Stimulated activated effector memory CD8-positive, alpha-beta T cell treated with anti-CD3 and anti-CD28 coated beads, Interleukin-12 subunit alpha, Interleukin-12 subunit beta, amount 100 ng/mL, for 72 hours (primary cell): ENCODE measurements at regions not wholly inside any gene's neighbourhood (a gene's known extent, or its start where the extent isn't known, plus 50 kb on each side); places are given as distances from the start of the nearest gene placed in this dataset.

Source experiments
- ATAC-seq: fragments of 150-1000 bp; cut with Tn5 transposase; 2 replicates; pipeline ENCODE4 v1.10.0; 2021
- DNase-seq, 2 donors: peaks; one replicate each; pipeline ENCODE4 v3.0.0; 2021 to 2022; ENCODE audit warnings: low spot score in 2 of 2
- H3K27ac Mint-ChIP-seq: one replicate; pipeline ENCODE4 v1.8.0; 2022; ENCODE audit warnings: mild to moderate bottlenecking, mixed read lengths
- H3K36me3 Mint-ChIP-seq: one replicate; pipeline ENCODE4 v1.8.0; 2022; ENCODE audit warnings: mild to moderate bottlenecking, mixed read lengths
- H3K4me1 Mint-ChIP-seq: one replicate; pipeline ENCODE4 v1.8.0; 2022; ENCODE audit warnings: mixed read lengths
- H3K4me3 Mint-ChIP-seq: one replicate; pipeline ENCODE4 v1.8.0; 2022; ENCODE audit warnings: mild to moderate bottlenecking, mixed read lengths
- H3K9me3 Mint-ChIP-seq: one replicate; pipeline ENCODE4 v1.8.0; 2022; ENCODE audit warnings: mixed read lengths

- Mint-ChIP-seq H3K4me1 (peaks cover 6% of the 10 kb centered on the region), H3K9me3 (no peaks in the 10 kb centered on the region)
- ATAC-seq: no peak
Measured at GRCh38 chr2:239487272-239487671, 86.5 kb upstream of the HDAC4 start.

GRCh38 chr2:239485622-239486021, 84.8 kb upstream of the HDAC4 start:
- Mint-ChIP-seq H3K4me3 (no peak overlapping the region), H3K9me3 (no peaks in the 10 kb centered on the region), H3K4me1 (peaks cover 6% of the 10 kb centered on the region), H3K36me3 (peaks cover 3% of the 10 kb centered on the region), H3K27ac (no peak overlapping the region)
- DNase-seq: no peak
- ATAC-seq: no peak

More at GRCh38 chr2:239487272-239487671, 86.5 kb upstream of the HDAC4 start:
- H3K36me3 Mint-ChIP-seq: no peaks in the 10 kb centered on the region
- no peak overlapping the region for H3K4me3 Mint-ChIP-seq
- no peak for DNase-seq
- no peak overlapping the region for H3K27ac Mint-ChIP-seq

GRCh38 chr2:239484571-239485355, 83.9 kb upstream of the HDAC4 start:
- H3K4me3 Mint-ChIP-seq: no peak overlapping the region
- DNase-seq (no peak), ATAC-seq (no peak)
- no peaks in the 10 kb centered on the region for H3K9me3 Mint-ChIP-seq
- H3K4me1 Mint-ChIP-seq: peaks cover 6% of the 10 kb centered on the region
- H3K27ac Mint-ChIP-seq: no peak overlapping the region
- H3K36me3 Mint-ChIP-seq: peaks cover 5% of the 10 kb centered on the region

- peaks cover 6% of the 10 kb centered on the region for H3K4me1 Mint-ChIP-seq
- ATAC-seq: no peak
- no peak for DNase-seq
- H3K9me3 Mint-ChIP-seq: no peaks in the 10 kb centered on the region
- peaks cover 5% of the 10 kb centered on the region for H3K36me3 Mint-ChIP-seq
- no peak overlapping the region for H3K27ac Mint-ChIP-seq
- H3K4me3 Mint-ChIP-seq: no peak overlapping the region
Measured at GRCh38 chr2:239482778-239483712, 82.2 kb upstream of the HDAC4 start.

GRCh38 chr2:239479471-239479870, 78.7 kb upstream of the HDAC4 start:
- Mint-ChIP-seq H3K27ac (no peak overlapping the region), H3K36me3 (peaks cover 5% of the 10 kb centered on the region), H3K4me3 (no peak overlapping the region), H3K9me3 (no peaks in the 10 kb centered on the region), H3K4me1 (peaks cover 6% of the 10 kb centered on the region)
- DNase-seq: no peak
- no peak for ATAC-seq

- ATAC-seq: no peak
- no peak overlapping the region for H3K27ac Mint-ChIP-seq
- H3K9me3 Mint-ChIP-seq: no peaks in the 10 kb centered on the region
- no peak overlapping the region for H3K4me3 Mint-ChIP-seq
- DNase-seq: no peak
- H3K36me3 Mint-ChIP-seq: peaks cover 5% of the 10 kb centered on the region
- peaks cover under 1% of the 10 kb centered on the region for H3K4me1 Mint-ChIP-seq
Measured at GRCh38 chr2:239477591-239477990, 76.8 kb upstream of the HDAC4 start.

- Mint-ChIP-seq H3K27ac (no peak overlapping the region), H3K4me3 (no peak overlapping the region), H3K9me3 (no peaks in the 10 kb centered on the region), H3K36me3 (peaks cover 5% of the 10 kb centered on the region), H3K4me1 (no peaks in the 10 kb centered on the region)
- no peak for ATAC-seq
- DNase-seq: no peak
Measured at GRCh38 chr2:239476757-239477585, 76.2 kb upstream of the HDAC4 start.

- Mint-ChIP-seq H3K4me1 (no peaks in the 10 kb centered on the region), H3K36me3 (peaks cover 5% of the 10 kb centered on the region), H3K4me3 (no peak overlapping the region), H3K9me3 (no peaks in the 10 kb centered on the region), H3K27ac (no peak overlapping the region)
- ATAC-seq (no peak), DNase-seq (no peak)
Measured at GRCh38 chr2:239476029-239476756, 75.4 kb upstream of the HDAC4 start.

GRCh38 chr2:239475161-239476028, 74.6 kb upstream of the HDAC4 start:
- Mint-ChIP-seq H3K4me1 (no peaks in the 10 kb centered on the region), H3K27ac (no peak overlapping the region), H3K36me3 (no peaks in the 10 kb centered on the region), H3K9me3 (no peaks in the 10 kb centered on the region), H3K4me3 (no peak overlapping the region)
- ATAC-seq (no peak), DNase-seq (no peak)

- Mint-ChIP-seq H3K4me1 (no peaks in the 10 kb centered on the region), H3K36me3 (no peaks in the 10 kb centered on the region), H3K9me3 (no peaks in the 10 kb centered on the region), H3K4me3 (no peak overlapping the region), H3K27ac (no peak overlapping the region)
- ATAC-seq (no peak), DNase-seq (no peak)
Measured at GRCh38 chr2:239473211-239473805, 72.5 kb upstream of the HDAC4 start.

GRCh38 chr2:239472235-239472775, 71.5 kb upstream of the HDAC4 start:
- Mint-ChIP-seq H3K36me3 (no peaks in the 10 kb centered on the region), H3K4me1 (no peaks in the 10 kb centered on the region), H3K4me3 (no peak overlapping the region), H3K9me3 (no peaks in the 10 kb centered on the region), H3K27ac (no peak overlapping the region)
- DNase-seq (no peak), ATAC-seq (no peak)

- DNase-seq (no peak), ATAC-seq (no peak)
- H3K4me1 Mint-ChIP-seq: no peaks in the 10 kb centered on the region
- no peaks in the 10 kb centered on the region for H3K36me3 Mint-ChIP-seq
- H3K9me3 Mint-ChIP-seq: no peaks in the 10 kb centered on the region
- H3K27ac Mint-ChIP-seq: no peak overlapping the region
- no peak overlapping the region for H3K4me3 Mint-ChIP-seq
Measured at GRCh38 chr2:239471011-239471792, 70.4 kb upstream of the HDAC4 start.
